Anterior cingulate cortex (tissue), 58 donors: ENCODE measurements at regions not wholly inside any gene's neighbourhood (a gene's known extent, or its start where the extent isn't known, plus 50 kb on each side); places are given as distances from the start of the nearest gene placed in this dataset.
"Not testable (repeated sequence)": the region's sequence is repeated elsewhere in the genome, so short reads cannot be mapped to it uniquely, and the experiment has no call there.

Source experiments
- DNase-seq, 58 donors: peaks; one replicate each; lab custom pipeline; 2025; lab: John Stamatoyannopoulos, UW

- DNase-seq, result no peak
Observed at GRCh38 chr7:26074919-26075318, 77.1 kb upstream of the NFE2L3 start.

- DNase-seq, result no peak
Observed at GRCh38 chr7:26076691-26077090, 75.3 kb upstream of the NFE2L3 start.

GRCh38 chr7:26078437-26079336 lies 73.3 kb upstream of the NFE2L3 start:
- peak in 41 of 58 donors; percentile 2 to 74 (median 23) for DNase-seq

GRCh38 chr7:26081638-26082037 lies 70.4 kb upstream of the NFE2L3 start:
- DNase-seq, result no peak

GRCh38 chr7:26083113-26083512 lies 68.9 kb upstream of the NFE2L3 start:
- no peak for DNase-seq

- no peak for DNase-seq
Observed at GRCh38 chr7:26084418-26084817, 67.6 kb upstream of the NFE2L3 start.

- DNase-seq, result no peak
Observed at GRCh38 chr7:26085771-26086170, 66.2 kb upstream of the NFE2L3 start.

GRCh38 chr7:26087321-26088091 lies 64.5 kb upstream of the NFE2L3 start:
- DNase-seq, result no peak

GRCh38 chr7:26089469-26089868 lies 62.5 kb upstream of the NFE2L3 start:
- not testable (repeated sequence) for DNase-seq

- peak in 7 of 58 donors; percentile 4 to 60 (median 21) for DNase-seq
Observed at GRCh38 chr7:26090927-26091519, 61.0 kb upstream of the NFE2L3 start.

GRCh38 chr7:26091933-26092332 lies 60.1 kb upstream of the NFE2L3 start:
- DNase-seq, result no peak

GRCh38 chr7:26093023-26093422 lies 59.0 kb upstream of the NFE2L3 start:
- DNase-seq, result no peak

- DNase-seq, result no peak
Observed at GRCh38 chr7:26096136-26096535, 55.9 kb upstream of the NFE2L3 start.

- DNase-seq, result no peak
Observed at GRCh38 chr7:26097837-26098668, 53.9 kb upstream of the NFE2L3 start.

GRCh38 chr7:26099236-26099635 lies 52.8 kb upstream of the NFE2L3 start:
- no peak for DNase-seq

GRCh38 chr7:26100406-26101339 lies 51.3 kb upstream of the NFE2L3 start:
- no peak for DNase-seq

GRCh38 chr7:26101361-26102151 lies 50.4 kb upstream of the NFE2L3 start:
- DNase-seq, result peak in 1 of 58 donors; percentile 20

GRCh38 chr7:26102176-26102575 lies 49.8 kb upstream of the NFE2L3 start:
- DNase-seq, result no peak
